ENCODE measurements at regions not wholly inside any gene's neighbourhood (a gene's known extent, or its start where the extent isn't known, plus 50 kb on each side); places are given as distances from the start of the nearest gene placed in this dataset.

DNA sequence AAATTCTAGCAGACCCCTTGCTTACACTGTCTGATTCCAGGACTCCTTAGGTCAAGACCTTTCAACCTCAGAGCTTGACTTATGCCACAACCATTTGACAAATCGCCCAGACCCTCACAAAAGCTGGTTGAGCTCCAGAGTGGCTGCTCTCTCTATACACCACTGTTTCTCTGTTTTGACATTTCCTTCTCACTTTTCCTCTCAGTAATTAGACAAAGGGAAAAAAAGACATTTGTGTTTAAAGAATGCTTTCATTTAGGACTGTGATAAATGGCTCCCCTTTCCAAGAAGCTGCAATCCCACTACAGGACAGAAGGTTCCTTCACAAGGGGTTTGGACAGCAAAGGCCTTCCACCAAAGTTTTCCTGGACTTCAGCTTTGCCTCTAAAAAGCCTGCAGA lies 601.3 kb downstream of the NR2F1-AS1 start:
- DNase-seq (ENCODE audit: low spot score) = no peak
- no peak overlapping the region for H3K27ac ChIP-seq
- no peak overlapping the region for H3K4me3 ChIP-seq
- TF ChIP-seq, protein P1, sequence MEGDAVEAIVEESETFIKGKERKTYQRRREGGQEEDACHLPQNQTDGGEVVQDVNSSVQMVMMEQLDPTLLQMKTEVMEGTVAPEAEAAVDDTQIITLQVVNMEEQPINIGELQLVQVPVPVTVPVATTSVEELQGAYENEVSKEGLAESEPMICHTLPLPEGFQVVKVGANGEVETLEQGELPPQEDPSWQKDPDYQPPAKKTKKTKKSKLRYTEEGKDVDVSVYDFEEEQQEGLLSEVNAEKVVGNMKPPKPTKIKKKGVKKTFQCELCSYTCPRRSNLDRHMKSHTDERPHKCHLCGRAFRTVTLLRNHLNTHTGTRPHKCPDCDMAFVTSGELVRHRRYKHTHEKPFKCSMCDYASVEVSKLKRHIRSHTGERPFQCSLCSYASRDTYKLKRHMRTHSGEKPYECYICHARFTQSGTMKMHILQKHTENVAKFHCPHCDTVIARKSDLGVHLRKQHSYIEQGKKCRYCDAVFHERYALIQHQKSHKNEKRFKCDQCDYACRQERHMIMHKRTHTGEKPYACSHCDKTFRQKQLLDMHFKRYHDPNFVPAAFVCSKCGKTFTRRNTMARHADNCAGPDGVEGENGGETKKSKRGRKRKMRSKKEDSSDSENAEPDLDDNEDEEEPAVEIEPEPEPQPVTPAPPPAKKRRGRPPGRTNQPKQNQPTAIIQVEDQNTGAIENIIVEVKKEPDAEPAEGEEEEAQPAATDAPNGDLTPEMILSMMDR (IDR thresholded peaks at IDR 0.05) = no peak

DNA sequence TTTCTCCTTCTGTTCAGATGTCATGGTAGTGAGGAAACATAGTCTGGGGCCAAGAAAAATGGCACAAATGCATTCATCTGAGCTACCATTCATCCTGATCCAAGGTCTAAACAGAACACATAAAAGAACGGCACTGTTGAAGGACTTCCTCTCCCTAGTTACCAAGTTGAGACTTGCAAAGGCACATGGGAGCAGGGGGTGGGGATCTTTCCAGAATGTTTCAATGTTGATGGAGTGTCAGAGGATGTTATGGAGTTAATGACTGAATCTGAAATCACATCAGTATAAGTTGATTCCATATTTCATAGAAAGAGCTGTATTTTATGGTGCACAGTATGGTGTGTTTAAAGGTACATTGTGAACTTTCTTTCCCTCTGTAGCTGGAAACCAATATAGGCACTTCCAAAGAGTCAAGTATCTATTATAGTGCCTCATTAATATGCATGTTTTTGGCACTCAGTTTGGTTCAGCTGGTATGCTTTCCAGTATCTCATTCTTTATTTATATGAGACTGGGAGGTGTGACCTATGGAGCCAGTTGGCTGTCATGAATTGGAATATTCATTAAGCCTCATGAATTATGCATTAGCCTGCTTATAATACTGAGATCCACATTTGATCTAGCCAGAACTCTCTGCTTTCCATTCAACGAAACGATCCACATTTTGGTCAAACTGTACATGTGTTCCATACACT lies 603.0 kb downstream of the NR2F1-AS1 start:
- DNase-seq (ENCODE audit: low spot score) = no peak
- Histone ChIP-seq H3K4me3 (no peak overlapping the region), H3K27ac (no peak overlapping the region)
- TF ChIP-seq, protein P1 (IDR thresholded peaks at IDR 0.05) = no peak

DNA sequence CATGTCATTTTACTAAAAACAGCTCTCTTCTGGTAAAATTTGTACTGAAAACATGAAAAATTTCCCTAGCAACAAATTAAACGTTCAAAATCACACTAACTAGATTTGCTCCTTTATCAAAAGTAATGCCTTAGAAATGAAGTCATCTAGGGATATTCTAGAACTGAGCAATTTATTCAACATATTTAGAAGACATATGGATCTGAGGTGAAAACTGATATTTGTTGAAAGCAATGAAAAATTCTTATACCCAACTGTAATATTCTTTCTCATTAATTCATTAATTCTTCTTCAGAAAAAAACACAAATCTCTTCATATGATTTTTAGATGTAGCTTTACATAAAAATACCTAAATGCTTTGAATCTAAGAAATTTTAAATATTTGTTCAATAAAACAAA lies 604.9 kb downstream of the NR2F1-AS1 start:
- no peak for DNase-seq (ENCODE audit: low spot score)
- TF ChIP-seq, protein P1 (IDR thresholded peaks at IDR 0.05) = no peak
- Histone ChIP-seq H3K27ac (no peak overlapping the region), H3K4me3 (no peak overlapping the region)

DNA sequence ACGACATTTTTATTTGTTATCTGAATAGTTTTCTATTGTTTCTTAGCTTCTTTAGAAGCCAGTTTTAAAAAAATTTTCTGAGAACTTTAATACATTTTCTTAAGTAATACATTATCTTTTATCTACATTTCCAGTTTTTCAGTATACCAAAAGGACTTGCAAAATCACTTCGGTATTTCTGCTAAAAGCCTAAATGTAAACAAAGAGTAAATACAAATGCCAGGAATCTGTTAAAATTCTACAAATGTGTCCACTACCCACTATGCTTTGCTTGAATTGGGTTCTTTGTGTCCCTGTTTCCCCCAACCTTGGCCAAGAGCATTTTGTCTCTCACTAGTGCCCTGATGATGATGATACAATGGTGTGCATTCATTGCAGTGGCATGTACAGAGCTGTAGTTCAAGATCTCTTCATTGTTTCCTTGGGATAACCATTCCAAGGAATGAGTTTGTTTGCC lies 611.2 kb downstream of the NR2F1-AS1 start:
- Histone ChIP-seq H3K27ac (no peak overlapping the region), H3K4me3 (no peak overlapping the region)
- TF ChIP-seq, protein P1 (IDR thresholded peaks at IDR 0.05) = no peak
- no peak for DNase-seq (ENCODE audit: low spot score)

DNA sequence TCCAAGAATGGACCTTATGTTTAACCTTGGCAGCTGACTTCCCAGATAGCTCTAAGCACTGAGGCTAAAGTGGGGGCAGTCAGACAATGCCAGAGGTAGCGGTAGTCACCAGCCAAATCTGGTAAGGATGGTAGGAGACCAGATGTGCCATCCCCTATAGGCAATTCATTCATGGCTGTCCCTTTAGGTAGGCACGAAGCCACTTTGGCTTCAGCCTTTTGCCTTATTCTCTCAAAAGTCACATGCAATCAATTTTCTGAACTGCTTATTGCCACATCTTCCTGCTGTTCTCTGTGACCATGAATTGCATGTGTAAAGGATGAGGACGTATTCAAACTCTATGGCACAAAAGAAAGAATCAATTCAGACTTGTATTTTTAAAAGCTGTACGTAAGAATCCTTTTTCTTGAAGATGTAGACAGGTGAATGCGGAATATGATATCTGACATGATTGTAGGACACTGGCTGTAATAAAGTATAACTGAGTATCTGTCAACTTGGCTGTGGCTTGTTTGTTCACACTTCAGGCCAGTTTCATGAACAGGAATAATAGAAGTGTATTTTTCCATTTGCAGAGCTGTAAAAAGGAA lies 611.7 kb downstream of the NR2F1-AS1 start:
- Histone ChIP-seq H3K4me3 (no peak overlapping the region), H3K27ac (no peak overlapping the region)
- TF ChIP-seq, protein P1 (IDR thresholded peaks at IDR 0.05) = no peak
- DNase-seq (ENCODE audit: low spot score) = no peak

DNA sequence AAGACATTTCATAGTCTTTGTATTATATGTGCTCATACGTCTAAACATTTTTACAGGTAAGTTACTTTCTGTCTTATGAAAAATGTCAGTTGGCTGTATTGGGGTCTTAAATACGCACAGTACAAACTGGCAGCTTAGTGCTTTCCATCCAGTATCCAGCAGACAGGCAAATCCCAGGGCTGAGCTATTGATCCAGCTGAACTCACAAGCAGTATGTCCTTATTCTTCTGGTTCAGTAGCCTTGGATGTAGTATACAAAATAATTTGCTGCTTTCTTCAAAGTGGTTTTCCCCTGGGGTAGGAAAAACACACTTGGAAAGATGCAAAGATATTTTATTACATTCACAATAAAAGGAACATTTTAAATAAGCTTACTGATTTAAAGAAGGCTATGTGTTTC lies 617.2 kb downstream of the NR2F1-AS1 start:
- no peak overlapping the region for H3K27ac ChIP-seq
- TF ChIP-seq, protein P1 (IDR thresholded peaks at IDR 0.05) = no peak
- DNase-seq (ENCODE audit: low spot score) = no peak
- H3K4me3 ChIP-seq = no peak overlapping the region

DNA sequence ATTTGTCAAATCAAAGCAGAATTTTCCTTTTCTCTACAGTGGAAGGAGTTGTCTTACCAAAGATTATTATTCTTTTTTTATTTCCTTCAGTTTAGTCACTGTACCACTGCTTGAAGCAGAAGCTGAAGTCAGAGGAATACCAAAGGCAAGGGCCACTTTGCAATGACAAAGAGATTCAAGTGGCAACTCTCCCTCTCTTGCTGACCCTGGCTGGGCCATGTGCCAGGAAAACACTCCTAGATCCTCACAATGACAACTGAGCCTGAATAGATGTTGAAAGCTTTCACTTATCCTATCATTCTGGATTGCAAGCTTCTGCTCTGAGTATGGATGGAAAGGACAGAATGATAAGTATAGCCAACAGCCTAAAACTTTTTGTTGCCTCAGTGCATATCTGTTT lies 618.3 kb downstream of the NR2F1-AS1 start:
- H3K4me3 ChIP-seq = no peak overlapping the region
- H3K27ac ChIP-seq = no peak overlapping the region
- TF ChIP-seq, protein P1 (IDR thresholded peaks at IDR 0.05) = no peak
- DNase-seq (ENCODE audit: low spot score) = no peak
